HS-27A (cell line): ENCODE measurements at regions not wholly inside any gene's neighbourhood (a gene's known extent, or its start where the extent isn't known, plus 50 kb on each side); places are given as distances from the start of the nearest gene placed in this dataset.

ENCODE experiments used
- DNase-seq: peaks from one replicate; pipeline ENCODE4 v3.0.0-alpha.2; 2012; ENCODE audit warnings: low read depth, missing footprints

GRCh38 chr2:239763433-239764097, 261.6 kb downstream of the NDUFA10 start:
- DNase-seq = no peak

GRCh38 chr2:239762655-239763269, 262.4 kb downstream of the NDUFA10 start:
- DNase-seq = no peak

- DNase-seq = no peak
Observed at GRCh38 chr2:239762106-239762505, 263.0 kb downstream of the NDUFA10 start.

- DNase-seq = no peak
Observed at GRCh38 chr2:239760596-239760995, 264.5 kb downstream of the NDUFA10 start.

- no peak for DNase-seq
Observed at GRCh38 chr2:239758279-239758877, 266.8 kb downstream of the NDUFA10 start.

GRCh38 chr2:239756790-239757760, 268.1 kb downstream of the NDUFA10 start:
- no peak for DNase-seq

- no peak for DNase-seq
Observed at GRCh38 chr2:239756031-239756789, 268.9 kb downstream of the NDUFA10 start.

GRCh38 chr2:239753401-239753837, 271.7 kb downstream of the NDUFA10 start:
- DNase-seq = no peak

- no peak for DNase-seq
Observed at GRCh38 chr2:239752951-239753350, 272.2 kb downstream of the NDUFA10 start.

- no peak for DNase-seq
Observed at GRCh38 chr2:239751679-239752355, 273.3 kb downstream of the NDUFA10 start.

GRCh38 chr2:239750929-239751678, 274.0 kb downstream of the NDUFA10 start:
- DNase-seq = no peak

- no peak for DNase-seq
Observed at GRCh38 chr2:239750045-239750835, 274.9 kb downstream of the NDUFA10 start.

- no peak for DNase-seq
Observed at GRCh38 chr2:239749272-239749873, 275.8 kb downstream of the NDUFA10 start.

GRCh38 chr2:239748811-239749210, 276.3 kb downstream of the NDUFA10 start:
- DNase-seq = no peak

- DNase-seq = no peak
Observed at GRCh38 chr2:239747771-239748170, 277.4 kb downstream of the NDUFA10 start.

- DNase-seq = no peak
Observed at GRCh38 chr2:239747274-239747673, 277.9 kb downstream of the NDUFA10 start.

- no peak for DNase-seq
Observed at GRCh38 chr2:239746559-239747246, 278.4 kb downstream of the NDUFA10 start.
